ENCODE measurements at regions not wholly inside any gene's neighbourhood (a gene's known extent, or its start where the extent isn't known, plus 50 kb on each side); places are given as distances from the start of the nearest gene placed in this dataset.
"Not testable (repeated sequence)": the region's sequence is repeated elsewhere in the genome, so short reads cannot be mapped to it uniquely, and the experiment has no call there.

- Mint-ChIP-seq H3K9me3 (no peaks in the 10 kb centered on the region), H3K4me1 (peaks cover 17% of the 10 kb centered on the region), H3K27ac (no peak overlapping the region), H3K4me3 (no peak overlapping the region), H3K36me3 (ENCODE audit: low read depth) (no peaks in the 10 kb centered on the region), H3K27me3 (ENCODE audit: insufficient read depth) (no peaks in the 10 kb centered on the region)
- DNase-seq = no peak
- no peak for TF ChIP-seq CTCF (conservative IDR thresholded peaks at IDR 0.05)
- Histone ChIP-seq H3K27me3 (ENCODE audit: control insufficient read depth, insufficient read depth, low read length, poor library complexity, severe bottlenecking) (no peaks in the 10 kb centered on the region), H3K4me1 (ENCODE audit: control insufficient read depth, insufficient read depth, low read length) (no peaks in the 10 kb centered on the region), H3K36me3 (ENCODE audit: control insufficient read depth, insufficient read depth, low read length) (no peaks in the 10 kb centered on the region), H3K4me3 (ENCODE audit: low read length) (no peak overlapping the region), H3K9me3 (ENCODE audit: control insufficient read depth, low read length) (no peaks in the 10 kb centered on the region), H3K9ac (ENCODE audit: extremely low read depth, low read length, poor library complexity, severe bottlenecking) (no peak overlapping the region), H3K27ac (ENCODE audit: low read depth, low read length) (no peak overlapping the region)
- WGBS, 2 experiments (ENCODE audit: insufficient coverage in 1 of 2, insufficient read length in 1 of 2) = 69% methylated on average over 1 of the region's 1 CpG; no CpG with 5 or more reads in 1 of the 2 experiments
Measured at GRCh38 chr1:60875138-60875537, 207.2 kb upstream of the NFIA start.

- Mint-ChIP-seq H3K4me3 (no peak overlapping the region), H3K36me3 (ENCODE audit: low read depth) (no peaks in the 10 kb centered on the region), H3K27me3 (ENCODE audit: insufficient read depth) (no peaks in the 10 kb centered on the region), H3K27ac (no peak overlapping the region), H3K9me3 (no peaks in the 10 kb centered on the region), H3K4me1 (peaks cover 18% of the 10 kb centered on the region)
- H3K9me3 ChIP-seq (ENCODE audit: control insufficient read depth, low read length) = no peaks in the 10 kb centered on the region
- WGBS, 2 experiments (ENCODE audit: insufficient coverage in 1 of 2, insufficient read length in 1 of 2) = 86% methylated on average over 2 of the region's 4 CpGs; no CpG with 5 or more reads in 1 of the 2 experiments
- DNase-seq = no peak
- no peaks in the 10 kb centered on the region for H3K36me3 ChIP-seq (ENCODE audit: control insufficient read depth, insufficient read depth, low read length)
- H3K27ac ChIP-seq (ENCODE audit: low read depth, low read length) = no peak overlapping the region
- no peaks in the 10 kb centered on the region for H3K27me3 ChIP-seq (ENCODE audit: control insufficient read depth, insufficient read depth, low read length, poor library complexity, severe bottlenecking)
- H3K4me1 ChIP-seq (ENCODE audit: control insufficient read depth, insufficient read depth, low read length) = no peaks in the 10 kb centered on the region
- TF ChIP-seq CTCF (conservative IDR thresholded peaks at IDR 0.05) = no peak
- H3K9ac ChIP-seq (ENCODE audit: extremely low read depth, low read length, poor library complexity, severe bottlenecking) = no peak overlapping the region
- H3K4me3 ChIP-seq (ENCODE audit: low read length) = no peak overlapping the region
Measured at GRCh38 chr1:60874718-60875117, 207.6 kb upstream of the NFIA start.

GRCh38 chr1:60873396-60873795 lies 209.0 kb upstream of the NFIA start:
- not testable (repeated sequence) for H3K9me3 Mint-ChIP-seq; H3K36me3 Mint-ChIP-seq (ENCODE audit: low read depth); H3K27ac Mint-ChIP-seq; DNase-seq; H3K36me3 ChIP-seq (ENCODE audit: control insufficient read depth, insufficient read depth, low read length); H3K9me3 ChIP-seq (ENCODE audit: control insufficient read depth, low read length); H3K4me1 ChIP-seq (ENCODE audit: control insufficient read depth, insufficient read depth, low read length); H3K4me3 ChIP-seq (ENCODE audit: low read length); H3K27me3 ChIP-seq (ENCODE audit: control insufficient read depth, insufficient read depth, low read length, poor library complexity, severe bottlenecking); H3K27me3 Mint-ChIP-seq (ENCODE audit: insufficient read depth); H3K9ac ChIP-seq (ENCODE audit: extremely low read depth, low read length, poor library complexity, severe bottlenecking); H3K4me3 Mint-ChIP-seq; H3K27ac ChIP-seq (ENCODE audit: low read depth, low read length)
- 94% methylated on average over 12 to 18 of the region's 18 CpGs for WGBS, 2 experiments (ENCODE audit: insufficient coverage in 1 of 2, insufficient read length in 1 of 2)
- peaks cover 25% of the 10 kb centered on the region for H3K4me1 Mint-ChIP-seq

- Mint-ChIP-seq H3K27me3 (ENCODE audit: insufficient read depth) (no peaks in the 10 kb centered on the region), H3K4me3 (no peak overlapping the region)
- WGBS, 2 experiments (ENCODE audit: insufficient coverage in 1 of 2, insufficient read length in 1 of 2) = 96% methylated on average over 8 of the region's 8 CpGs
Measured at GRCh38 chr1:60872426-60873054, 209.8 kb upstream of the NFIA start.

More at GRCh38 chr1:60872426-60873054, 209.8 kb upstream of the NFIA start:
- Mint-ChIP-seq H3K36me3 (ENCODE audit: low read depth) (no peaks in the 10 kb centered on the region), H3K27ac (no peak overlapping the region), H3K9me3 (no peaks in the 10 kb centered on the region), H3K4me1 (peaks cover 25% of the 10 kb centered on the region)
- Histone ChIP-seq H3K36me3 (ENCODE audit: control insufficient read depth, insufficient read depth, low read length) (no peaks in the 10 kb centered on the region), H3K4me1 (ENCODE audit: control insufficient read depth, insufficient read depth, low read length) (no peaks in the 10 kb centered on the region), H3K27me3 (ENCODE audit: control insufficient read depth, insufficient read depth, low read length, poor library complexity, severe bottlenecking) (no peaks in the 10 kb centered on the region), H3K9ac (ENCODE audit: extremely low read depth, low read length, poor library complexity, severe bottlenecking) (no peak overlapping the region), H3K4me3 (ENCODE audit: low read length) (no peak overlapping the region), H3K27ac (ENCODE audit: low read depth, low read length) (no peak overlapping the region), H3K9me3 (ENCODE audit: control insufficient read depth, low read length) (no peaks in the 10 kb centered on the region)
- no peak for DNase-seq
- no peak for TF ChIP-seq CTCF (conservative IDR thresholded peaks at IDR 0.05)
